Colonic mucosa (tissue), 4 donors: ENCODE measurements at regions not wholly inside any gene's neighbourhood (a gene's known extent, or its start where the extent isn't known, plus 50 kb on each side); places are given as distances from the start of the nearest gene placed in this dataset.
"Not testable (repeated sequence)": the region's sequence is repeated elsewhere in the genome, so short reads cannot be mapped to it uniquely, and the experiment has no call there.

ENCODE experiments used
- DNase-seq: peaks from one replicate; pipeline ENCODE4 v3.0.0-alpha.2; 2020
- H3K27ac ChIP-seq: fragments of 200-600 bp; one replicate; pipeline ENCODE4 v1.8.0; 2021
- H3K27me3 ChIP-seq: fragments of 200-600 bp; one replicate; pipeline ENCODE4 v1.8.0; 2021
- H3K36me3 ChIP-seq: fragments of 200-600 bp; one replicate; pipeline ENCODE4 v1.8.0; 2021
- H3K4me1 ChIP-seq: fragments of 200-600 bp; one replicate; pipeline ENCODE4 v1.8.0; 2021; ENCODE audit warnings: mild to moderate bottlenecking
- H3K4me3 ChIP-seq: fragments of 200-600 bp; one replicate; pipeline ENCODE4 v1.8.0; 2021
- H3K9ac ChIP-seq, 2 donors: one replicate each; pipeline ENCODE4 v1.7.0; 2013; ENCODE audit warnings: control low read depth in 2 of 2, low read depth in 2 of 2, low read length in 2 of 2
- H3K9me3 ChIP-seq: fragments of 200-600 bp; one replicate; pipeline ENCODE4 v1.8.0; 2021
- CTCF ChIP-seq: fragments of 200-600 bp; IDR thresholded peaks from one replicate; pipeline ENCODE4 v1.8.0; 2022; ENCODE audit warnings: antibody characterized with exemption, mild to moderate bottlenecking
- intact Hi-C: fragments of 100-400 bp; cut with DNase I; formaldehyde crosslinking; loops from one replicate; pipeline ENCODE4 v1.14.1; 2022
- donor health status: healthy.
- donor health status: DM: no; HTN: no; CAD: no.
- donor health status: DM: no; HTN: no; CAD: no.

- Histone ChIP-seq H3K36me3 (no peaks in the 10 kb centered on the region), H3K4me1 (no peaks in the 10 kb centered on the region), H3K9ac (no peak overlapping the region), H3K27ac (no peak overlapping the region), H3K27me3 (no peaks in the 10 kb centered on the region), H3K4me3 (no peak overlapping the region), H3K9me3 (no peaks in the 10 kb centered on the region)
- DNase-seq, result no peak
- intact Hi-C loops, result no loop called here
- no peak for TF ChIP-seq CTCF
Observed at GRCh38 chr14:101687756-101688546, 73.6 kb upstream of the PPP2R5C start.

- Histone ChIP-seq H3K36me3 (no peaks in the 10 kb centered on the region), H3K9me3 (no peaks in the 10 kb centered on the region), H3K9ac (no peak overlapping the region), H3K4me1 (no peaks in the 10 kb centered on the region), H3K27ac (no peak overlapping the region), H3K27me3 (no peaks in the 10 kb centered on the region), H3K4me3 (no peak overlapping the region)
- no peak for DNase-seq
- intact Hi-C loops, result no loop called here
- TF ChIP-seq CTCF, result no peak
Observed at GRCh38 chr14:101689039-101689501, 72.4 kb upstream of the PPP2R5C start.

- H3K9me3 ChIP-seq, H3K27me3 ChIP-seq, H3K4me1 ChIP-seq, H3K4me3 ChIP-seq, DNase-seq, H3K27ac ChIP-seq, intact Hi-C loops, H3K9ac ChIP-seq, H3K36me3 ChIP-seq: not testable (repeated sequence)
Observed at GRCh38 chr14:101689966-101690365, 71.5 kb upstream of the PPP2R5C start.

- Histone ChIP-seq H3K4me1 (no peaks in the 10 kb centered on the region), H3K9ac (no peak overlapping the region), H3K27ac (no peak overlapping the region), H3K36me3 (no peaks in the 10 kb centered on the region), H3K9me3 (no peaks in the 10 kb centered on the region), H3K27me3 (no peaks in the 10 kb centered on the region), H3K4me3 (no peak overlapping the region)
- intact Hi-C loops, result no loop called here
- no peak for TF ChIP-seq CTCF
- no peak for DNase-seq
Observed at GRCh38 chr14:101695659-101696058, 65.8 kb upstream of the PPP2R5C start.

GRCh38 chr14:101704140-101704539 is 57.4 kb upstream of the PPP2R5C start:
- TF ChIP-seq CTCF, result no peak
- Histone ChIP-seq H3K9me3 (no peaks in the 10 kb centered on the region), H3K4me1 (peaks cover 9% of the 10 kb centered on the region), H3K27me3 (no peaks in the 10 kb centered on the region), H3K27ac (no peak overlapping the region), H3K9ac (no peak overlapping the region), H3K36me3 (no peaks in the 10 kb centered on the region), H3K4me3 (no peak overlapping the region)
- no peak for DNase-seq
- intact Hi-C loops, result no loop called here
